ENCODE measurements at regions not wholly inside any gene's neighbourhood (a gene's known extent, or its start where the extent isn't known, plus 50 kb on each side); places are given as distances from the start of the nearest gene placed in this dataset.

DNA sequence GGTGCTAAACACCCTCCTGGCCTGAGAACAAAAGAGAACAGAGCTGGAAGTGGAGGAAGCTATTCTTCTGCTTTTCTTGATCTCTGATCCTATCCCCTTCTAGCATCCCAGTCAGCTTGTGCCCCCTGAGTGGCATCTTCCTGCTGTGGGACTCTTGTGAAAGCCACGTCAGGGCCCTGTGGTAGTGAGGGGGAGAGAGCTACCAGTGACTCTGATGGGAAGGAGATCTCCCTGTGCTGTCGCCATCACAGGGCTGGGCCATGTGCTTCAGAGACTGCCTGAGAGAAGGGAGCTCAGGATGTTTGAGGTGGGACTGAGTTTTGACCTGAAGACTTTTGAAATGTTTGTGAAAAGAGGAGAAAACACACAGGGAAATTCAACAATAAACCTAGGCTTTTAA, 107.6 kb upstream of the FUT8 start:
- TF ChIP-seq EZH2 (IDR thresholded peaks at IDR 0.05), result no peak
- no peak for TF ChIP-seq POLR2AphosphoS5 (IDR thresholded peaks at IDR 0.05; ENCODE audit: borderline replicate concordance, low read depth, low read length)
- no peak for TF ChIP-seq FOXP2 (optimal IDR thresholded peaks at IDR 0.05; ENCODE audit: control extremely low read depth, extremely low read length, insufficient read depth)
